ENCODE measurements at regions not wholly inside any gene's neighbourhood (a gene's known extent, or its start where the extent isn't known, plus 50 kb on each side); places are given as distances from the start of the nearest gene placed in this dataset.

- DNase-seq, result no peak
Measured at GRCh38 chr12:91994208-91994797, 151.3 kb downstream of the BTG1 start.

- DNase-seq, result no peak
Measured at GRCh38 chr12:91993287-91994017, 152.2 kb downstream of the BTG1 start.

GRCh38 chr12:91991399-91992187 lies 154.1 kb downstream of the BTG1 start:
- no peak for DNase-seq

- no peak for DNase-seq
Measured at GRCh38 chr12:91990525-91990924, 155.1 kb downstream of the BTG1 start.

- DNase-seq, result no peak
Measured at GRCh38 chr12:91989143-91989542, 156.5 kb downstream of the BTG1 start.

GRCh38 chr12:91988086-91988923 lies 157.3 kb downstream of the BTG1 start:
- no peak for DNase-seq

GRCh38 chr12:91986084-91986483 lies 159.6 kb downstream of the BTG1 start:
- no peak for DNase-seq

GRCh38 chr12:91985002-91985787 lies 160.5 kb downstream of the BTG1 start:
- no peak for DNase-seq

- DNase-seq, result no peak
Measured at GRCh38 chr12:91984556-91984955, 161.1 kb downstream of the BTG1 start.

GRCh38 chr12:91983935-91984334 lies 161.7 kb downstream of the BTG1 start:
- no peak for DNase-seq

- DNase-seq, result no peak
Measured at GRCh38 chr12:91982946-91983345, 162.7 kb downstream of the BTG1 start.

GRCh38 chr12:91980389-91980821 lies 165.2 kb downstream of the BTG1 start:
- DNase-seq, result no peak

GRCh38 chr12:91978143-91978542 lies 167.5 kb downstream of the BTG1 start:
- no peak for DNase-seq

- DNase-seq, result no peak
Measured at GRCh38 chr12:91975891-91976290, 169.8 kb downstream of the BTG1 start.

GRCh38 chr12:91974541-91975085 lies 171.0 kb downstream of the BTG1 start:
- DNase-seq, result no peak

GRCh38 chr12:91973813-91974212 lies 171.8 kb downstream of the BTG1 start:
- DNase-seq, result no peak

- no peak for DNase-seq
Measured at GRCh38 chr12:91972896-91973295, 172.8 kb downstream of the BTG1 start.

- DNase-seq, result no peak
Measured at GRCh38 chr12:91968777-91969171, 176.9 kb downstream of the BTG1 start.

GRCh38 chr12:91968076-91968776 lies 177.4 kb downstream of the BTG1 start:
- no peak for DNase-seq

- no peak for DNase-seq
Measured at GRCh38 chr12:91967590-91967989, 178.1 kb downstream of the BTG1 start.

- no peak for DNase-seq
Measured at GRCh38 chr12:91965781-91966180, 179.9 kb downstream of the BTG1 start.

All from stimulated activated CD4-positive, alpha-beta T cell treated with anti-CD3 and anti-CD28 coated beads, Interleukin-15, amount 100 ng/mL, for 24 hours (primary cell).